ENCODE measurements at regions not wholly inside any gene's neighbourhood (a gene's known extent, or its start where the extent isn't known, plus 50 kb on each side); places are given as distances from the start of the nearest gene placed in this dataset.
"Not testable (repeated sequence)": the region's sequence is repeated elsewhere in the genome, so short reads cannot be mapped to it uniquely, and the experiment has no call there.

GRCh38 chr9:25755951-25756350 is 77.7 kb upstream of the TUSC1 start:
- ATAC-seq = no peak
- intact Hi-C loops (cut with micrococcal nuclease) = no loop called here

GRCh38 chr9:25752398-25752797 is 74.2 kb upstream of the TUSC1 start:
- no peak for ATAC-seq
- no peak for DNase-seq
- intact Hi-C loops (cut with micrococcal nuclease) = no loop called here

More at GRCh38 chr9:25755951-25756350, 77.7 kb upstream of the TUSC1 start:
- DNase-seq = no peak

DNA sequence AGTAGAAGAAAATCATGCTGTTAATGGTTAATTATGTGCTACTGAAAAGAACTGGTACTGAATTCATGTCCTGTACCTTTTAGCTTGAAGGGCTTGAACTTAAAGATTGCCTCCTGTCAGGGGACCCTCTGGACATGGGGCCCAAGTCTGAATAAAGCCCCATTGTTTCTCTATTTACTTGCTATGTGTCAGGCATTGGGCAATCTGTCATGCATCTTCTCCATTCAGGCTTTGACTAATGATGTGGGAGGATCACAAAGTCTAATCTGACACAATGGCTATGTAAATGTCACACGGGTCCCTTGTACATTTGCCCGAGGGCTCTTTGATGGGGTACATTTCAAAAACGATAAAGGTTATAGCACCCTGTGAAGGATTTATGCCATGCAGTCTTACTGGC is 64.0 kb upstream of the TUSC1 start:
- intact Hi-C loops (cut with micrococcal nuclease) = no loop called here
- ATAC-seq = no peak
- DNase-seq = no peak

DNA sequence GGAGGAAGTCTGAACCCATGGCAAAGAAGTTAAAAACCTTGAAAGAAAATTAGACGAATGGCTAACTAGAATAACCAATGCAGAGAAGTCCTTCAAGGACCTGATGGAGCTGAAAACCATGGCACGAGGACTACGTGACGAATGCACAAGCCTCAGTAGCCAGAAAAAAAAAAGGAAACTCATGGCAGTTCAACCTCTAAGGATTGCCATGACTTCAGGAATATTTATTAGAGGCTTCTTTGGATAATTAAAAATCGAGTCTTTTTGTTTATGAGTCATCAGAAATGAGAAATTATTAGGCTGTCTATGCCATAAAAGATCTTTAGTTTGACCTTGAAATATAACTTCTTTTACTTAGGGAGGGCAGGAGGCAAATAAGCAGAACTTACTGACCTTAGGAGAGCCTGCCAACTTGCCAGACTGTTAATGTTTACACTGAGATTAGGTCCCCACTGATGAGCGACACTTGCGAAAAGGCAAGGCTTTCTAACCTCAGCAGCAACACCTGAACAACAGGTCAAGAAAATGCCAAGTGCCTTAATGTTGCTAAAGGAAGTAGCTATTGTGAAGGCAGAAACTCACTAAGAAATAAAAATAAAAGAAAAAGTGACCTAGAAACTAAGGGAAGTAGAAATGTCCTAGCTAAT is 55.2 kb upstream of the TUSC1 start:
- ATAC-seq (no peak), DNase-seq (no peak)
- intact Hi-C loops (cut with micrococcal nuclease) = no loop called here

GRCh38 chr9:25731895-25732794 is 53.9 kb upstream of the TUSC1 start:
- ATAC-seq; intact Hi-C loops (cut with micrococcal nuclease); DNase-seq: not testable (repeated sequence)
